GM19324 (cell line): ENCODE measurements at regions not wholly inside any gene's neighbourhood (a gene's known extent, or its start where the extent isn't known, plus 50 kb on each side); places are given as distances from the start of the nearest gene placed in this dataset.

ENCODE experiments used
- ATAC-seq: cut with Tn5 transposase; IDR thresholded peaks from one replicate; pipeline ENCODE4 v1.9.1; 2021; ENCODE audit warnings: mild to moderate bottlenecking, moderate library complexity; ENCODE audit not compliant: unreplicated experiment, low FRiP score

- ATAC-seq: no peak
Measured at GRCh38 chr10:36882781-36883180, 242.6 kb upstream of the ANKRD30A start.

DNA sequence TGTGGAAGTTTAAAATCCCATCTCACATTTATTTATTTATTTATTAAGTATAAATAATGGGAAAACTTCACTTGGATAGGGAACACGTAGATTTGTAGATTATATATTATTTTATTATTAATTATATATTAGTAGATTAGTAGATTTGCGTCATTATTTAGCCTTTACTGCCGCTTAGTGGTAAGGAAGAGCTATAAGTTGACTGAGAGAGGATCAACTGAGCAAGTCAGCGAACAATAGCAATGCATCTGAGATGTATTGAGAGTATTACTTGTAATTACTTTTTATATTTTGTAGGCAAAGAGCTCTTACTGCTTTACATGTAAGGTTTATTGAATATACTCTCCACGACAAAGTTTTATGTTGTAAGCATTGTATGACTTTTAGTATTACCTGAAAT lies 244.5 kb upstream of the ANKRD30A start:
- no peak for ATAC-seq

- peak; percentile 89 for ATAC-seq
Measured at GRCh38 chr10:36872702-36873393, 252.6 kb upstream of the ANKRD30A start.

DNA sequence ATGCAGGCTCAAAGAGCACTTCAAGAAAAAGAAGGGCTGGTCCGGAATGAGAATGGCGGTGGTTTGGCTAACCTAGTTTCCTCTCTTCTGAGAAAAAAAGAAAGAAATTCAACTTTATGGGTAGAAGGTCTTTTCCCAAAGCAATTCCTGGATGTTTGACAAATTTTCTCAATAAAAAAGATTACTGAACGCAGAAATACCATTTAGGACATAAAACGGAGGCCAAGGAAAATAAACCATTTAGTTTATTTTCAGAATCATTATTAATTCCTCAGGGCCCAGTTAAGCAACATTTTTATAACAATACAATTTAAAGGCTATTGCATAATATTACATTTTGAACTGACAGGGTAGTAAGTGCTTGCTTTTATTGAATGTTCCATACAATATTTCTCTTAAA lies 284.6 kb upstream of the ANKRD30A start:
- no peak for ATAC-seq

DNA sequence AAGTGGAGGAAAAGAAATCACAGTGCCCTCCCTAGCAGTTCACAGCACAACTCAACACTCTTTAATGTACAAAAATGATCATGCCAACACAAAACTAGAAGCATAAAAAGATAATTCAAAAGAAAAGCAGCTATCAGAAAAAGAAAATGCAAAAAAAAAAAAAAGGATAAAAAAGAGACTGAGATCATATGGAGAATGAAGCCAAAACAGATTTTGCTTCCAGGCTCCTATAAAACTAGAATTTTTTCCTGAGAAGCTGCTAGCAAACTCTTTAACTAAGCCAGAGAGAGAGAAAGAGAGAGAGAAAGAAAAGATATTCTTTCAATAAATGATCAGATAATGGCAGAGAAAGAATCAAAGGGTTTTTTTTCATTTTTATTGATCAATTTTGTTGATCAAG lies 288.0 kb upstream of the ANKRD30A start:
- ATAC-seq: no peak

GRCh38 chr10:36819781-36820180 lies 305.6 kb upstream of the ANKRD30A start:
- ATAC-seq: no peak

DNA sequence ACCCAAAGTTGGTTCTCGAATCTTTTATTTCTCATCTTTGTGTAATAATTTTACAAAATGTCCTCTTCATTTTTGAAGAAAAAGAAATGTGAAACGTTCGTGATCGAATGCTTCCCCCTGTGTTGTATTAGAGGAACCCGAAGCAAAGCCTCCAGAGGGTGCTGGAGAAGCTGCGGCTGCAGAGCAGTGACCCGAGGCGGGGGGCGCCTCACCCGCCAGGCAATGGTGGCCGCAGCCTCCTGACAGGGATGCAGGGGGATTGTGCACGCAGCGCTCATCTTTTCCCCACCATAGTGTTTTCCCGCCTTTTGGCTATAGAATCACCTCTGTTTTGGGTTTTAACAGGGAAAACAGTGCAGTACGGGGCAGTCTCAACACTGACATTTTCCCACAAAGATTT lies 307.5 kb upstream of the ANKRD30A start:
- ATAC-seq: no peak

- no peak for ATAC-seq
Measured at GRCh38 chr10:36808625-36809362, 316.6 kb upstream of the ANKRD30A start.

DNA sequence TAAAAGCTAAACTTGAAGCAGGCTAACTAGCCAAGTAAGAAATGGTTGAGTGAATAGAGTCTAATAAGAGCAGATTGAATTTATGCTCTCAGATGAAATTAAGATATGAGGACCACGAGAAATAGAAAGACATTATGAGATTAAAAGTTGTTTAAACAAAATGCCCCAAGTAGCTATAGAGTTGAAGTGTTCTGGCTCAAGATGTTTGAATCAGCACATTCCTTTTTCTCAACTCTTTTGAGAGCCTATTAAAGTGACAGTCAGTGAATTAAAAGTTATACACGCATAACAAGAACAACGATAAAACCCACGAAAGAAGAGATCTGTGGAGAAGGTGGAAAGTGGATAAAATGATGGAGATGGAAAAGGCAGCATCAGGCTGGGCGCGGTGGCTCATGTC lies 322.2 kb upstream of the ANKRD30A start:
- ATAC-seq: no peak

DNA sequence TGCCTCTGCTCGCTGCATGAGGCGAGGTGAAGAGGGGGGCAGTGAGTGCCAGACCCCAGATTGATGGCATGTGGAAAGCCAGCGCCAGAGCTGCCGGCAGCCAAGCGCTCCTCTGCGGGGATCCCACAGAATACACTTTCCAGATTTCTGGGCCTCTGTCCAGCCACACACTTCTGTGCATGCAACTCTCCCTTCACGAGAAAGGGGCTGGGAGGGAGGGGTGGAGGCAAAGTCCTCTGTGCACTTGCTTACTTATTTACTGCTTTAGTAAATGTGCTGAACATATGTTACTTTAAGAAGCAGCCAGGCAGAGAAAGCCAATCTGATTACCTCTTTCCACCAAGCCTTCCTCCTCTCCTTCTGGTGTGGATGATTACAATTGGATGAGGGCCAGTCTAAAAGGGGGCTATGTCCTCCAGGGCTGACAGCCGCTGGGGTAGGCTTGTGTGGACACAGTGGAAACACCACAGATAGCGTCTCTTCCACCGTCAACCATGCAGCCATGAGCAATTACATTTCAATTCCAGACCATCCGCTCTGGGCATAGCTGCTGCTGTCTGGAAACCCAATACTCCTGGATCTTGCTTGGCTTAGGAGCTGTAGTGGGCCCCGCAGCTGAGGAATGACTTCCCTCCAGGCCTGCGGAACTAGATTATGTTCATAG lies 322.8 kb upstream of the ANKRD30A start:
- no peak for ATAC-seq

DNA sequence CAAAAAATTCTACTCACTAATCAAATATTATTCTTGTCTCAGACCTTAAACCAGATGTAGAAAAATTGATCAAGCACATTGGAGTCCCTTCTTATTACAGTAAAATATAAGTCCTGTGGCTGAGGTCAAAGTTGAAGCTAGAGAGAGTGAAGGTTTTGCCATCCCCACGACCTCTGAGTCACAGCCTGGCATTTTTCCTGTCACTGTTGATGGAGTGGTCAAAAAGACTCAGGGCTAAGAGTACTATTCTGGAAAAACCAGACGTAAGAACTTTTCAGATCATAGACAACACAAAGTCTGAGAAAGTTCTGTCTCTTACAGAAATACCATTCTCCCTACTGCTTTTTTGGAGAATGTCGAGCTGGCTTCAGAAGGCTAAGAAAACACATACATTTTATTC lies 323.7 kb upstream of the ANKRD30A start:
- ATAC-seq: no peak

DNA sequence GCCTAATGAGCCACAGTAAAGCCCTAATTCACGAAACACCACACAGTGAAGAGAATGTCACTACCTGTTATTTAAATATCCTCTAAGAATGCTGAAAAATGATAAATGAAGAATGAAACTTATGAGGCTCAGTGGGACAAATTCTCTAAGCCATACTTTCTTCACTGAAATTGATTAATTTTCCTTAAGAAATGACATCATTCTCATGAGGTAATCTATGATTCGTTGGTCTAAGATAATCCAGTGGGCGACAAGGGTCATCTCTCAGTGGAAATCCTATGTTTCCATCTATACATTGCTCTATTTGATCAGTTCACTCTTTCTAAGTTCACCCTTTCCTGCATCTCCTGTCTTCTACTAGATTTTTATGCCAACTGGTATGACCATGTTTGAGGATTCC lies 330.4 kb upstream of the ANKRD30A start:
- no peak for ATAC-seq

DNA sequence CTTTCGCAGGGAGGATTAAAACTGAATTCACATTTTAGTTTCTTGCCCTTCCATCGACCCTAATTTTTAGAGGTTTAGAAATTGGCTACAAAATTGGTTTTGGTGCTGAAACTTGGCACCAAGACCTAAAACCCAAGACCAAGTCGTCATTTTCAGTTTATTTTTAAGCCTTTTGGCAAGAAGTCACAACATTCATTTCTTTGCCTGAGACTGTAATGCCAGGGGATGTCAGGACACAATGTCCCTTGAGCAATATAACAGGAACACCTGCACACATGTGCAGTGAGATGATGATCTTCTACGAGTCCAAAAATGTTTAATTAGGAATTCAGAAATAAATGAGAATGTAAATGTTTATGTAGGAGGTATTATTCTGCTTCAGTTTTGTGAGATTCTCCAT lies 335.4 kb upstream of the ANKRD30A start:
- no peak for ATAC-seq

- ATAC-seq: no peak
Measured at GRCh38 chr10:36788152-36788551, 337.2 kb upstream of the ANKRD30A start.

DNA sequence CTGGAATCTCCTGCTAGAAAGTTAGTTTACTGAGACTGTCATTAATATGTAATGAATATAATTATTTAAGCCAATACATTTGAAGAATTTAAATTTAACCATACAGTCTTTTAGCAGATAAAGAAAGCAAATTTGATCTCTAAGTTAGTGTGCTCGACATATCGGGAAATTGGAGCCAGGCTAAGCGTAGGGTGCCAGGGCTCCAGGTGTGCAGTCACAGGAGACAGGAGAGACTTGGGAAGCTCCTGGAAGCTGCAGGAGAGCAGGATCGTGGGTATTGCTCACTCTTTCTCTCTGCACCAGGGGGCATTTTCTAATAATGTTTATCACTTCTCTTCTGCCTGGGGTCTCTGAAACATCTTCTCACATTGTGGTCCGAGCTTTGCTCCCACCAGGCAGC lies 342.0 kb upstream of the ANKRD30A start:
- ATAC-seq: no peak

DNA sequence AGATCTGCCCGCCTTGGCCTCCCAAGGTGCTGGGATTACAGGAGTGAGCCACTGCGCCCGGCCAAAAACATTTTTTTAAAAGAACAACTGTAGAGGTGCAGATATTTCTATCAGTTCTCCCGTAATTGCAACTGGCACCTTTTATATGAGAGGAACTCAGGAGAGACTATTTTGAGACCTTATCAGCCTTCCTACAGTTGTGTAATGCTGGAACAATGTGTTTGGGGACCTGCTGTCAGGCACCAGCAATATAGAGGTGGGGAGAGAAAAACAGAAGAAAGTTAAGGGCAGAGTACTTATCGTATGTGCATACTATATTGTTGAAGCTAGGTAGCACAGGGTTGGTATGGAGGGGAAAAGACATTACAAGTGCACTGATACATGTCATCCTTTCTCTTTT lies 343.8 kb upstream of the ANKRD30A start:
- ATAC-seq: no peak

DNA sequence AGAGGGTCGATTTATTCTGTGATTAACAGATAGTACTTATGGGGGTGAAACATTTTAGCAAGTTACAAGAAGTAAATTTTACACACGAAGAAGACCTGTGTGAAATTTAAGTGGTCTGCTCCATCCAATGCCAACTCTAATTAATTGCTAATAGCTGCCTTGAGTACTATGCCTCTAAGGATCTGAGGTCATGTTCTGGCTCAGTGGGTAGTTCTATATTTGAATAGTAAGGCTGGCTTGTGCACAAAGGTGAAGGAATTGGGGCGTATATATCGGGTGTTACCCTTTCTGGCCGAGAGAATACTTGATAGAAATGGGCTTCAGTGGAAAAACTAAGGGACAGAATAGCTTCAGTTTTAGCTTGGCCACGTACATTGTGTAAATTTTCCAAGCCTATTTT lies 345.2 kb upstream of the ANKRD30A start:
- ATAC-seq: no peak

DNA sequence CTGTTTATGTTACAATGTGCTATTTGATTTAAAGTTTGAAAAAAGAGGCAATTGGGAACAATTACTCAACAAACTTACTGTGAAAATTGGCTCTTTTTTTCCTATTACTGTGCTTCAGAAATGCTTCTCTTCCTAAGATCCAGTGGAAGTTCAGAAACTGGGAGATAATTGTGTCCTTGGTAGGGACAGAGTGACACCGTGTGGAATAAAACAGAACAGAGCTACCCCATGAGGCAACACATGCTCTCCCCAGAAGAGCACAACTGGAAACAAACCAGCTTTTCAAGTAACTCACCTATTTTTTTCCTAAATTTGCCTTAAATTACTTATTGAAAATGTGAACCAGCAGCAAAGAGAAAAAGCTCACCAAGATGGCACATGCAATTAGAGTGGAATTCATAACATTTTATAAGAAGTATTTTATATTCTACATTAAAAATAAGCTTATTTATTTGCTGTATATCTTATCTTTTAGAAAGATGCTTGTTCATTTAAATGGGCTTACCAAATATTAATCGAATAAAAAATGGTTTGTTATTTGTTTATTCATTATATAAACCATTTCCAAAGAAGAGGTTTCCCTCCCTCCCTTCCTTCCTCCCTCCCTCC lies 346.1 kb upstream of the ANKRD30A start:
- ATAC-seq: no peak

DNA sequence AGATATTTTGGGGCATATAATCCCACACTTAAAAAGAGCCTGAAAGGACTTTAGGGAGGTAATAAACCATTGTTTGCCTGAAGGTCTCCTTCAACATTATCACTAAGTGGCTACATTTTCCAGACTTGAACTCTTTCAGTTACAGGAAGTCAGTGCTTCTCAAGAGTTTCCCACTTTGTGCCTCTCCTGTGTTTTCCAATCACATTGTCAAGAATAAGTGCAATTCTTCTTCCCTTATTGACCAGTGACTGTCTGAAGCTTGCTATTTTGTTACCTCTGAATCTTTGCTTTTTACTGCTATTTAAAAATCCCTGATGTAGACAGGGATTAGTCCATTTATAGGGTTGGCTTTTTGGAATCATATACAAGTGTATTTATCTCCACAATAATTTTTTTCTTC lies 346.7 kb upstream of the ANKRD30A start:
- no peak for ATAC-seq

- no peak for ATAC-seq
Measured at GRCh38 chr10:36773652-36774051, 351.7 kb upstream of the ANKRD30A start.

DNA sequence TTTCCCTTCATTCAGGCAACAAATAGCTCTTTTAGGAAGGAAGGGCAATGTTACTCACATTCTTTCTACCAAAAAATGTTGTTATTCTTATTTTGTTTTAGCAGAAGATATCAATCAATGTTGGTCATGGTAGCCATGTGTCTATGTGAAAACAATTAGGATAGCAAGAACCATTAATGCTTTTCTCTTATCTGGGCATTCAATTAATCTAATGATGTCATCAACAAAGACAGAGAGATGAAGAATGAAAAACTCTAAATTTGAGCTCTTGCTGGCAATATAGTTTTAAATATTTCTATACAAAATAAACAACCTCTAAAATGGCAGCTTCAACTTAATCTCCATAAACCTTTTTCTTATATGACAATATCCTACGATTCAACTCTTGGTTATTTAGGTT lies 353.7 kb upstream of the ANKRD30A start:
- ATAC-seq: no peak
